NCI-H1436 treated with DMSO at 0.1 percent for 48 hours (cell line): ENCODE measurements at regions not wholly inside any gene's neighbourhood (a gene's known extent, or its start where the extent isn't known, plus 50 kb on each side); places are given as distances from the start of the nearest gene placed in this dataset.

Source experiments
- DNase-seq: peaks from one replicate; lab custom pipeline; 2025; lab: John Stamatoyannopoulos, UW

GRCh38 chr2:41912337-41912736 lies 135.5 kb upstream of the PKDCC start:
- DNase-seq: no peak

- DNase-seq: no peak
These were observed 135.0 kb upstream of the PKDCC start for GRCh38 chr2:41912776-41913175.

GRCh38 chr2:41913311-41913710 lies 134.5 kb upstream of the PKDCC start:
- DNase-seq: no peak

- no peak for DNase-seq
These were observed 133.8 kb upstream of the PKDCC start for GRCh38 chr2:41913921-41914609.

GRCh38 chr2:41914936-41915335 lies 132.9 kb upstream of the PKDCC start:
- DNase-seq: no peak

- DNase-seq: no peak
These were observed 131.6 kb upstream of the PKDCC start for GRCh38 chr2:41916177-41916576.

GRCh38 chr2:41917587-41917986 lies 130.2 kb upstream of the PKDCC start:
- no peak for DNase-seq

- no peak for DNase-seq
These were observed 128.7 kb upstream of the PKDCC start for GRCh38 chr2:41919135-41919534.

GRCh38 chr2:41920181-41920580 lies 127.6 kb upstream of the PKDCC start:
- DNase-seq: no peak

GRCh38 chr2:41920812-41921211 lies 127.0 kb upstream of the PKDCC start:
- no peak for DNase-seq

GRCh38 chr2:41922177-41922576 lies 125.6 kb upstream of the PKDCC start:
- no peak for DNase-seq

GRCh38 chr2:41923156-41923786 lies 124.5 kb upstream of the PKDCC start:
- DNase-seq: no peak

GRCh38 chr2:41924024-41924423 lies 123.8 kb upstream of the PKDCC start:
- DNase-seq: no peak

GRCh38 chr2:41924709-41925408 lies 123.0 kb upstream of the PKDCC start:
- DNase-seq: no peak

- no peak for DNase-seq
These were observed 122.1 kb upstream of the PKDCC start for GRCh38 chr2:41925712-41926111.

- DNase-seq: no peak
These were observed 120.9 kb upstream of the PKDCC start for GRCh38 chr2:41926614-41927580.

- DNase-seq: no peak
These were observed 120.1 kb upstream of the PKDCC start for GRCh38 chr2:41927581-41928264.

- DNase-seq: no peak
These were observed 119.3 kb upstream of the PKDCC start for GRCh38 chr2:41928526-41928925.

GRCh38 chr2:41930807-41931566 lies 116.8 kb upstream of the PKDCC start:
- DNase-seq: no peak

GRCh38 chr2:41932241-41933045 lies 115.4 kb upstream of the PKDCC start:
- DNase-seq: no peak
